ENCODE measurements at regions not wholly inside any gene's neighbourhood (a gene's known extent, or its start where the extent isn't known, plus 50 kb on each side); places are given as distances from the start of the nearest gene placed in this dataset.

- no peak for TF ChIP-seq CTCF (IDR thresholded peaks at IDR 0.05)
- TF ChIP-seq POLR2A (IDR thresholded peaks at IDR 0.05), result no peak
These were observed 613.3 kb downstream of the BCOR start for GRCh38 chrX:39484159-39485068.

All from thyroid gland (tissue), 4 donors.